ENCODE measurements at regions not wholly inside any gene's neighbourhood (a gene's known extent, or its start where the extent isn't known, plus 50 kb on each side); places are given as distances from the start of the nearest gene placed in this dataset.
"Not testable (repeated sequence)": the region's sequence is repeated elsewhere in the genome, so short reads cannot be mapped to it uniquely, and the experiment has no call there.

DNA sequence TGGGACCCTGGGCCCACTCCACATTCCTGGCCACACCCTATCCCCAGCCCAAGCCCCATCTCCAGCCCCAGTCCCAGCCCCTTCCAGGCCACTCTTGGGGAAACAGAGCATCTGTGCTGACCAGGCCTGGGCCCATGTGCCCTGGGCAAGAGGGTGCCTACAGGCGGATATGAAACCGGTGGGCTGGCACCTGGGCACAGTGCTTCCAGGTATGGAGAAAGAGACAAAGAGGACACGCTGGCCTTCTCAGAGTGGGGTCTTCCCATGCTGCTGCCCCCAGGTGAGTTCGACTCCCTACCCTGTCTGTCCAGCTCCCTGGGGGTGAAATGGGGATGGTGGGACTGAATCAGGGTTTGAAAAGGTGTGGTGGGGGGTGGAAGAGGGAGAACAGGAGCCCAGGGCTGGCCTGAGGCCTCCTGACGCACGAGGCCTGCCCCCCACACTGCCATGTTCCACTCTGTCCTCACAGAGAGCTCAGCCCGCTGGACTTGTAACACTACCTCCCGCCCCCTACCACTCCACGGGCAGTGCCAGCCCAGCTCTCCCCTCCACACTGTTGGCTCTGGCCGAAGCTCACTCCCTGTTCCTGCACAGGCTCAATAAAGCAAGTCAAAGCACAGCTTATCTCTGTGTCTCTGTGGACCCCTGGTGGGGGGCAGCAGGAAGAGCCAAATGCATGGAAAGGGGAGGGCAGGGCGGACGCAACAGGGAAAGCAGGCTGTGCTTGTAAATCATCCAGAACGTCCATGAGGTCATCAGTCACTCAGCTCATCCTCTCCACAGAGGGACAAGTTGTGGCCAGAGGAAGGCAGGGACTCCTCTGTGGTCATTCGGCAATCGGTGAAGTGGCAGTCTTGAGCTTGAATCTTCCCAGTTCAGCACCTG is 71.1 kb upstream of the TMEM97 start:
- DNase-seq, result no peak

DNA sequence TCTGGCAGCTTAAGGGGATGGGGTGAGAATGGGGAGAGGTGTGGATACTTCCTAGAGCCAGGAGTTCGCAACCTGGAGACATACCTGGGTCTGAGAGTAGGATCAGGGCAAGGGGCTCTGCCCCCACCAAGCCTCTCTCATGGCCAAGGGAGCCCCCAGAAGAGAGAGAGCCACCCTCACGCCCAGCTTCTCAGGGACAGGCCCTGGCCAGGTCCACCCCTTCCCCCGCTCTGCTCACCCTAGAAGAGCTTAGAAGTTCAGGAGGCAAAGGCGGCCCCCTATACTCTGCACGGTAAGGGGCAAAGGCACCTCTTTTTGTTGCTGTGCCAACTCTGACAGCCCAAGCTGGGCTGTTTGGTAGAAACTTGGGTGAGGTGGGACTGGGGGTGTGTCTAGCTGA is 69.3 kb upstream of the TMEM97 start:
- DNase-seq, result no peak

DNA sequence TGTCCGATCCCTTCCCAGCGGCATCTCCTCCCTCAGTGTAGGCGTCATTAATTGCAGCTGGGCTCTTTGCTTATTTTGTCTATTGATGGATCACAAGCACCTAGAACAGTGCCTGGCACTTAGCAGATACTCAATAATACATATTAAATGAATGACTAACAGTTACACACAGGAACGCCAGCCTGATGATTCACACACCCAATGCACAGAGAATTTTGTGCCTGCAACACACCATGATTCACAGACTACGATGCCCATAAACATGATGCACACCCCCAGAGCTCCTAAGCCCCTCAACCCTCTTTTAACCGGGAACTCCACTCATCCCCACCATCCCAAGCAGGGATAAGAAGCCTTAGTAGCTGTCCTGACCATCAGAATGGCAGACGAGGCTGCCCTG is 66.6 kb upstream of the TMEM97 start:
- no peak for DNase-seq

DNA sequence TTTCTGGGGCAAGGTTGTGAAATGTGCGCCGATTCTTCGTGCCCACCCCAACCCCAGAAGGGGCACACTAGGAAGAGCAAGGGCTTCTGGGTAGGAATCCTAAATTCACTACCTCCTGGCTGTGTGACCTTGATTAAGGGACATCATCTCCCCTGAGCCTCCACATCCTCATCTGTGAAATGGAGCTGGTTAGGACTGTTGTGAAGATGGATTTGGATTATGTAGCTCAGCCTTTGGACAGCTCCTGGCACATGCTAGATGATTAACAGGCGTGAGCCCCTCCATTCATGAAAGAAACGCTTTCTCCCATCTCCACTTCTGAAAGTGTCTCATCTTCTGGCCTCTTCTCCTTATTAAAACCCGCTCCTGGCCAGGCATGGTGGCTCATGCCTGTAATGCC is 65.3 kb upstream of the TMEM97 start:
- no peak for DNase-seq

DNA sequence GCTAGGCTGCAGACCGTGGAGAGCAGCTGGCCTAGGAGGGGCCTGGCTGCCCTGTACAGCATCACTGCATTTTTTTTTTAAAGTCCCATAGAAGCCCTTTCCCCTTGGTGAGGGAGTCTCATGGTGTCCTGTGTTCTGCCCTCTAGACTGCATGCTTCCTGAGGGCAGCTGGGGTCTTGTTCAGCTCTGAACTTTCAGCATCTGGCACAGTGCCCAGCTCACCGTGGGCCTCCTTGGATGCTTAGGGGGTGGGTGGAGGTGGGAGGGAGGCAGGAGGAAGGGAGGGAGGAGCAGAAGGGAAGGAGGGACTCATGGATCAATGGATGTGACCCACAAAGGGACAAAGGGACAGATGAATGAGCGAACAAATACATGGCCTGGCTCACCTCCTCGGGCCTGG is 63.4 kb upstream of the TMEM97 start:
- DNase-seq, result no peak

DNA sequence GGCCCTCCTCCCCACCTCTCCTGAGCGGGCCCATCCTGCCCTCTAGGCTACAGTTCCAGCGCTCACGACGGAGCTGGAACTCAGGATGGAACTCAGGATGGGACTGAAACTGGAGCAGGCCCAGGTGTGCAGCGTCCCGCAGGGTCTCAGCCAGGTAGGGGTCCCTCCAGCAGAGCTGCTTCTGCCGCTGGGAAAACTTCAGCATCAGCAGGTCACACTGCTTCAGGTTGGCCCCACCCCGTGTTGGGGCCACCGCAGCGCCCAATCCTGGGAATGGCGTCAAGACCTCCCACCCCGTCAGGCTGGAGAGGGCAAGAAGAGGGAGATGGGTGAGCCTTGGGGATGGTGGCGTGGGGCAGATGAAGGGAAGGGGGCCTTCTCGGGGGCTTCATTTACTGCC is 62.6 kb upstream of the TMEM97 start:
- no peak for DNase-seq

DNA sequence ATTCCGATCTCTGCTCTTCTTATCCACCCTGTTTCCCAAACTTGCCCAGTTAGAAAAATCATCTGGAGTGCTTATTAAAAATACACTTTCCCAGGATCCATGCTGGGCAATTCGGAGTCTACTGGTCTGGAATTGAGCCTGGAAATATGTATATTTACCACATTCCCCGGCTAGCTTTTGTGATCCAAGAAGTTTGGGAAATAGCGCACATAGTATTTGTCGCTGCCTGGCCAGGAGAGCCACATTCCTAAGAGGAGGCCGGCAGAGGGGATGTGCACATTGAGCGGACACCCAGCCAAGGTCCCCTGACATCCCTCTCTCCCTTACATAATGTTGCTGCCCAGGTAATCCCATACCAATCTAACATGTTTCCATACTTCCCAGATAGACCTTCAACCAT is 62.1 kb upstream of the TMEM97 start:
- no peak for DNase-seq

DNA sequence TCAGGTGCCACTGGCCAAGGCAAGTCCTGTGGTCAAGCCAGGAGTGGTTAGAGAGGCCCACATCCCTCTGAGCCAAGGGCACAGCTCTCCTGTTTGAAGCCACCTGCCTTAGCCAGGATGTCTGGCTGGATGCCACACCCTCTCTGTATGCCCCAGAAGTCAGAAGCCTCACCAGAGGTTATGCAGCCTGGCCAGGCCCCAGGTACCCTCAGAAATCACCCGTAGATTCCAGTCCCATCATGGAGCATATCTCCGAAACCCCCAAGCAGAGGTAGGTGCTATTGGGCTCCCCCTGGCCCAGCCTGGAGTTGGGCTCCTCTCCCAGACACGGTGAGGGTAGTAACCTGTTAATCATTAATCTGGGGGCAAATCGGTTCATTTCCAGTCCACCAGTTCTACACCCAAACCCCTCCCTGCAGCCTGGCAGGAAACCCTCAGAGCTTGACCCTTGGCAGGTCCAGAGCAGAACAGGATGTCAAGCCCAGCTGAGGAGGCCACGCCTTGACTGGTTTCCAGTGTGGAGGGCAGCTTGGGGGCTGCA is 60.6 kb upstream of the TMEM97 start:
- peak; percentile 18 for DNase-seq

DNA sequence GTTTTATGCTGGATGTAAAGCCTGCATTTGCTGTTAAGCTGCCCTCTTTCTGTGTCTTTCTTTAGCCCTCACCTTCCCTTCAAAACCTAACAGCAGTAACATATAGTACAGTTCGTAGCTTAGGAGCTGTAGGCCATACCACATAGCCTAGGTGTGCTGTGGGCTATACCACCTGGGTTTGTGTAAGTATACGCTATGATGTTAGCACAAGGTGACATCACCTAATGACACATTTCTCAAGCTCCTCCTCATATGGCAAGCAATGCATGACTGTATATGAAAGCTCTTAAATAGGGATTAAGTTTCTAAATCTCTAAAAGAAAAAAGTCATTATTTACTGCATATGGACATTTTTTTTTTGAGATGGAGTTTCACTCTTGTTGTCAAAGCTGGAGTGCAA is 57.8 kb upstream of the TMEM97 start:
- DNase-seq, result no peak

DNA sequence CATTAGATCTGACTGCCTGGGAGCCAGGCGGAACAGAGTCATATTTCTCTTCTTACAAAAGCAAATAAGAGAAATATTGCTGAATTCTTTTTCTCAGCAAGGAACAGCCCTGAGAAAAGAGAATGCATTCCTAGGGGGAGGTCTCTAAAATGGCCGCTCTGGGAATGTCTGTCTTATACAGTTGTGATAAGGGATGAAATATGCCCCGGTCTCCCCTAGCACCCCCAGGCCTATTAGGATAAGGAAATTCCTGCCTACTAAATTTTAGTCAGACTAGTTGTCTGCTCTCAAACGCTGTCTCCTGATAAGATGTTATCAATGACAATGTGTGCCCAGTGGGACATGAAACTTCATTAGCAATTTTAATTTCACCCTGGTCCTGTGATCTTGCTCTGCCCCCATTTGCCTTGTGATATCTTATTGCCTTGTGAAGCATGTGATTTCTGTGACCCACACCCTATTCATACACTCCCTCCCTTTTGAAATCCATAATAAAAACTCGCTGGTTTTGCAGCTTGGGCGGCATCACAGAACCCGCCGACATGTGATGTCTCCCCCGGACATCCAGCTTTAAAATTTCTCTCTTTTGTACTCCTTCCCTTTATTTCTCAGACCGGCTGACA is 56.8 kb upstream of the TMEM97 start:
- DNase-seq, result not testable (repeated sequence)

DNA sequence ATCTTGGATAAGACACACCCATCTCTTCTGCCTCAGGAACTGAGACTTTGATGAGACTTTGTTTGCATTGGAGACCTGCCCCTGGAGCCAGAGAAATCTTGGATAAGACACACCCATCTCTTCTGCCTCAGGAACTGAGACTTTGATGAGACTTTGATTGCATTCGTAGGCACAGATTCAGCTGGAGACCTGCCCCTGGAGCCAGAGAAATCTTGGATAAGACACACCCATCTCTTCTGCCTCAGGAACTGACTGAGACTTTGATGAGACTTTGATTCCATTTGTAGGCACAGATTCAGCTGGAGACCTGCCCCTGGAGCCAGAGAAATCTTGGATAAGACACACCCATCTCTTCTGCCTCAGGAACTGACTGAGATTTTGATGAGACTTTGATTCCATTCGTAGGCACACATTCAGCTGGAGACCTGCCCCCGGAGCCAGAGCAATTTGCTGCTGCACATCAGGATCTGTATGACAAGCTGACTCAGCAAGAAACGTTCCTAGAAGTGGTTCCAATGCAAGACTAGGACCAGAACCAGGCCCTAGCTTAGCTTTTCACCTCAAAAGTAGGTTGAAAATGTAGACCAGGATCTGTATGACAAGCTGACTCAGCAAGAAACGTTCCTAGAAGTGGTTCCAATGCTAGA is 54.0 kb upstream of the TMEM97 start:
- not testable (repeated sequence) for DNase-seq

DNA sequence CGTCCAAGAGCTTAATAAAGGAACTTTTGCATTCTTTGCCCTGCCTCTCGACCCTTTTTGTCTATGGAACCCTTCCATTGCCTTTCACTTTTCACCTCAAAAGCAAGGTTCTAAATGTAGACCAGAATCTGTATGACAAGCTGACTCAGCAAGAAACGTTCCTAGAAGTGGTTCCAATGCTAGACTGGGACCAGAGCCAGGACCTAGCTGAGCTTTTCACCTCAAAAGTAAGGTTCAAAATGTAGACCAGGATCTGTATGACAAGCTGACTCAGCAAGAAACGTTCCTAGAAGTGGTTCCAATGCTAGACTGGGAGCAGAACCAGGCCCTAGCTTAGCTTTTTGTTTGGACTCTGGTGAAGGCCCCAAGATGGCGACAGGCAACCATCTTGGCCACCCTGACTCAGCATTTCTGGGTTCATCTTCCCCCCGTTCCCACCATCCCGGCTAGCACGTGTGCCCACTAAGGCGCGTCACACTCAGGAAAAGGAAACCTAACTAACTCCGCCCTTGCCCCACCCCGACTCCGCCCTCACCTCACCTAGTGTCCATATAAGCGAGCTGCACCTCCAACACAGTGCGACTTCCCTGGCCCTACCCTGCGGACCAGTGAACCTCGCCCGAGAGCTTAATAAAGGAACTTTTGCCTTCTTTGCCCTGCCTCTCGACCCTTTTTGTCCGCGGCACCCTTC is 53.0 kb upstream of the TMEM97 start:
- not testable (repeated sequence) for DNase-seq

DNA sequence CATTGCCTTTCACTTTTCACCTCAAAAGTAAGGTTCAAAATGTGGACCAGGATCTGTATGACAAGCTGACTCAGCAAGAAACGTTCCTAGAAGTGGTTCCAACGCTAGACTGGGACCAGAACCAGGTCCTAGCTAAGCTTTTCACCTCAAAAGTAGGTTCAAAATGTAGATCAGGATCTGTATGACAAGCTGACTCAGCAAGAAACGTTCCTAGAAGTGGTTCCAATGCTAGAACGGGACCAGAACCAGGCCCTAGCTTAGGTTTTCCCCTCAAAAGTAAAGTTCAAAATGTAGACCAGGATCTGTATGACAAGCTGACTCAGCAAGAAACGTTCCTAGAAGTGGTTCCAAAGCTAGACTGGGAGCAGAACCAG is 52.5 kb upstream of the TMEM97 start:
- DNase-seq, result not testable (repeated sequence)

DNA sequence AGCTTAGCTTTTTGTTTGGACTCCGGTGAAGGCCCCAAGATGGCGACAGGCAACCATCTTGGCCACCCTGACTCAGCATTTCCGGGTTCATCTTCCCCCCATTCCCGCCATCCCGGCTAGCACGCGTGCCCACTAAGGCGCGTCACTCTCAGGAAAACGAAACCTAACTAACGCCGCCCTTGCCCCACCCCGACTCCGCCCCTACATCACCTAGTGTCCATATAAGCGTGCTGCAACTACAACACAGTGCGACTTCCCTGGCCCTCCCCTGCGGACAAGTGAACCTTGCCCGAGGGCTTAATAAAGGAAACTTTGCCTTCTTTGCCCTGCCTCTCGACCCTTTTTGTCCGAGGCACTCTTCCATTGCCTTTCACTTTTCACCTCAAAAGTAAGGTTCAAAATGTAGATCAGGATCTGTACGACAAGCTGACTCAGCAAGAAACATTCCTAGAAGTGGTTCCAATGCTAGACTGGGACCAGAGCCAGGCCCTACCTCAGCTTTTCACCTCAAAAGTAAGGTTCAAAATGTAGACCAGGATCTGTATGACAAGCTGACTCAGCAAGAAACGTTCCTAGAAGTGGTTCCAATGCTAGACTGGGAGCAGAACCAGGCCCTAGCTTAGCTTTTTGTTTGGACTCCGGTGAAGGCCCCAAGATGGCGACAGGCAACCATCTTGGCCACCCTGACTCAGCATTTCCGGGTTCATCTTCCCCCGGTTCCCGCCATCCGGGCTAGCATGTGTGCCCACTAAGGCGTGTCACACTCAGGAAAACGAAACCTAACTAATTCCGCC is 51.9 kb upstream of the TMEM97 start:
- not testable (repeated sequence) for DNase-seq

DNA sequence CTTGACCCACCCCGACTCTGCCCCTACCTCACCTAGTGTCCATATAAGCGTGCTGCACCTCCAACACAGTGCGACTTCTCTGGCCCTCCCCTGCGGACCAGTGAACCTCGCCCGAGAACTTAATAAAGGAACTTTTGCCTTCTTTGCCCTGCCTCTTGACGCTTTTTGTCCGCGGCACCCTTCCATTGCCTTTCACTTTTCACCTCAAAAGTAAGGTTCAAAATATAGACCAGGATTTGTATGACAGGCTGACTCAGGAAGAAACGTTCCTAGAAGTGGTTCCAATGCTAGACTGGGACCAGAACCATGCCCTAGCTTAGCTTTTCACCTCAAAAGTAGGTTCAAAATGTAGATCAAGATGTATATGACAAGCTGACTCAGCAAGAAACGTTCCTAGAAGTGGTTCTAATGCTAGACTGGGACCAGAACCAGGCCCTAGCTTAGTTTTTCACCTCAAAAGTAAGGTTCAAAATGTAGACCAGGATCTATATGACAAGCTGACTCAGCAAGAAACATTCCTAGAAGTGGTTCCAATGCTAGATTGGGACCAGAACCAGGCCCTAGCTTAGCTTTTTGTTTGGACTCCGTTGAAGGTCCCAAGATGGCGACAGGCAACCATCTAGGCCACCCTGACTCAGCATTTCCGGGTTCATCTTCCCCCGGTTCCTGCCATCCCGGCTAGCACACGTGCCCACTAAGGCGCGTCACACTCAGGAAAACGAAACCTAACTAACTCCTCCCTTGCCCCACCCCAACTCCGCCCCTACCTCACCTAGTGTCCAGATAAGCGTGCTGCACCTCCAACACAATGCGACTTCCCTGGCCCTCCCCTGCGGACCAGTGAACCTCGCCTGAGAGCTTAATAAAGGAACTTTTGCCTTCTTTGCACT is 51.0 kb upstream of the TMEM97 start:
- no peak for DNase-seq

DNA sequence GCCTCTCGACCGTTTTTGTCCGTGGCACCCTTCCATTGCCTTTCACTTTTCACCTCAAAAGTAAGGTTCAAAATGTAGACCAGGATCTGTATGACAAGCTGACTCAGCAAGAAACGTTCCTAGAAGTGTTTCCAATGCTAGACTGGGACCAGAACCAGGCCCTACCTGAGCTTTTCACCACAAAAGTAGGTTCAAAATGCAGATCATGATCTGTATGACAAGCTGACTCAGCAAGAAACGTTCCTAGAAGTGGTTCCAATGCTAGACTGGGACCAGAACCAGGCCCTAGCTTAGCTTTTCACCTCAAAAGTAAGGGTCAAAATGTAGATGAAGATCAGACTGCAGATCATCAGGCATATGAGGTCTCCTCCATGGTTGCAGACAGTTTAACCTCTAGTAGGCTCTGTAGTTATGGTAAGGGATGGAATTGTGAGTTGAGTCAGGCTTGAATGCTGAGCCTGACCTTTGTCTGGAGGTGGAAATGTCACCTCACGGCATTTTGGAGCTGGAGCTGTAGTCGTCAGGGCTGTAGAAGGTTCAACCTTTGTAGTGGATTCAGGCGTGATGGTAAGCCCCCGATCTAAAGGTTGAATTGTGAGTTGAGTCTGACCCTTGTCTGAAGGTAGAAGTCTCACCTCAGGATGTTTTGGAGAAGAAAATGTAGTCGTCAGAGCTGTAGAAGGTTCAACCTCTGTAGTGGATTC is 50.2 kb upstream of the TMEM97 start:
- DNase-seq, result no peak
